ENCODE measurements at regions not wholly inside any gene's neighbourhood (a gene's known extent, or its start where the extent isn't known, plus 50 kb on each side); places are given as distances from the start of the nearest gene placed in this dataset.

- no peak for DNase-seq (ENCODE audit: low read depth)
- H3K4me3 ChIP-seq (replicated peaks; ENCODE audit: low read depth, low read length), result no peak overlapping the region
- TF ChIP-seq CTCF (IDR thresholded peaks at IDR 0.05; ENCODE audit: low read length, missing control alignments), result no peak
These were observed 246.2 kb downstream of the LRFN2 start for GRCh38 chr6:40340957-40341356.

GRCh38 chr6:40340196-40340595 is 247.0 kb downstream of the LRFN2 start:
- TF ChIP-seq CTCF (IDR thresholded peaks at IDR 0.05; ENCODE audit: low read length, missing control alignments), result no peak
- no peak for DNase-seq (ENCODE audit: low read depth)
- H3K4me3 ChIP-seq (replicated peaks; ENCODE audit: low read depth, low read length), result no peak overlapping the region

GRCh38 chr6:40338306-40338705 is 248.9 kb downstream of the LRFN2 start:
- no peak for TF ChIP-seq CTCF (IDR thresholded peaks at IDR 0.05; ENCODE audit: low read length, missing control alignments)
- no peak for DNase-seq (ENCODE audit: low read depth)
- H3K4me3 ChIP-seq (replicated peaks; ENCODE audit: low read depth, low read length), result no peak overlapping the region

GRCh38 chr6:40336940-40337760 is 250.0 kb downstream of the LRFN2 start:
- no peak overlapping the region for H3K4me3 ChIP-seq (replicated peaks; ENCODE audit: low read depth, low read length)
- no peak for TF ChIP-seq CTCF (IDR thresholded peaks at IDR 0.05; ENCODE audit: low read length, missing control alignments)
- DNase-seq (ENCODE audit: low read depth), result no peak

- TF ChIP-seq CTCF (IDR thresholded peaks at IDR 0.05; ENCODE audit: low read length, missing control alignments), result no peak
- no peak overlapping the region for H3K4me3 ChIP-seq (replicated peaks; ENCODE audit: low read depth, low read length)
- DNase-seq (ENCODE audit: low read depth), result no peak
These were observed 250.9 kb downstream of the LRFN2 start for GRCh38 chr6:40336296-40336695.

- no peak overlapping the region for H3K4me3 ChIP-seq (replicated peaks; ENCODE audit: low read depth, low read length)
- no peak for TF ChIP-seq CTCF (IDR thresholded peaks at IDR 0.05; ENCODE audit: low read length, missing control alignments)
- DNase-seq (ENCODE audit: low read depth), result no peak
These were observed 252.5 kb downstream of the LRFN2 start for GRCh38 chr6:40334496-40335270.
